HFF-Myc (cell line): ENCODE measurements at regions not wholly inside any gene's neighbourhood (a gene's known extent, or its start where the extent isn't known, plus 50 kb on each side); places are given as distances from the start of the nearest gene placed in this dataset.

Experiments used
- DNase-seq: peaks from one replicate; pipeline ENCODE4 v3.0.0-alpha.2; 2011; ENCODE audit warnings: low read depth; ENCODE audit errors: extremely low read depth
- H3K4me3 ChIP-seq: replicated peaks from 2 replicates; pipeline ENCODE4 v1.5.1; 2011; ENCODE audit warnings: low read depth, mild to moderate bottlenecking, control low read depth, low read length
- TF ChIP-seq, protein P1 (sequence below): IDR thresholded peaks from 2 replicates; pipeline ENCODE4 v1.5.1; 2012; ENCODE audit warnings: mild to moderate bottlenecking, low read depth, low read length, control low read depth; ENCODE audit errors: missing control alignments

GRCh38 chr6:170114187-170114945, 176.5 kb downstream of the DLL1 start:
- H3K4me3 ChIP-seq = no peak overlapping the region
- TF ChIP-seq, protein P1, sequence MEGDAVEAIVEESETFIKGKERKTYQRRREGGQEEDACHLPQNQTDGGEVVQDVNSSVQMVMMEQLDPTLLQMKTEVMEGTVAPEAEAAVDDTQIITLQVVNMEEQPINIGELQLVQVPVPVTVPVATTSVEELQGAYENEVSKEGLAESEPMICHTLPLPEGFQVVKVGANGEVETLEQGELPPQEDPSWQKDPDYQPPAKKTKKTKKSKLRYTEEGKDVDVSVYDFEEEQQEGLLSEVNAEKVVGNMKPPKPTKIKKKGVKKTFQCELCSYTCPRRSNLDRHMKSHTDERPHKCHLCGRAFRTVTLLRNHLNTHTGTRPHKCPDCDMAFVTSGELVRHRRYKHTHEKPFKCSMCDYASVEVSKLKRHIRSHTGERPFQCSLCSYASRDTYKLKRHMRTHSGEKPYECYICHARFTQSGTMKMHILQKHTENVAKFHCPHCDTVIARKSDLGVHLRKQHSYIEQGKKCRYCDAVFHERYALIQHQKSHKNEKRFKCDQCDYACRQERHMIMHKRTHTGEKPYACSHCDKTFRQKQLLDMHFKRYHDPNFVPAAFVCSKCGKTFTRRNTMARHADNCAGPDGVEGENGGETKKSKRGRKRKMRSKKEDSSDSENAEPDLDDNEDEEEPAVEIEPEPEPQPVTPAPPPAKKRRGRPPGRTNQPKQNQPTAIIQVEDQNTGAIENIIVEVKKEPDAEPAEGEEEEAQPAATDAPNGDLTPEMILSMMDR = no peak
- DNase-seq = no peak

- no peak for DNase-seq
- no peak overlapping the region for H3K4me3 ChIP-seq
- TF ChIP-seq, protein P1 = no peak
Observed at GRCh38 chr6:170113141-170113540, 177.7 kb downstream of the DLL1 start.

DNA sequence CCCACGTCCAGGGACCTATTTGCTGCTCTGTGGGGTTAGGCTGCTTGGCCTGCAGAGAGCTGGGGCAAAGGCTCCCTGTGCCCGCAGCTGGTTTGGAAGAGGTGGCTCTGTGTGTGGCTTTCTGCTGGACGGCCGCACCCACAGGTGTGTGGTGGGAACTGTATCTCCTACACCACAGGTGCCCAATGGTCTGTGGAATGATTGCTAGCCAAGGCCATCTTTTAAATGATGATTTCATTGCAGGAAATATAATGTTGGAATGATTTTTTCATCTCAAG, 178.4 kb downstream of the DLL1 start:
- no peak overlapping the region for H3K4me3 ChIP-seq
- TF ChIP-seq, protein P1 = no peak
- DNase-seq = no peak

GRCh38 chr6:170111816-170112582, 178.9 kb downstream of the DLL1 start:
- DNase-seq = no peak
- H3K4me3 ChIP-seq = no peak overlapping the region
- TF ChIP-seq, protein P1 = no peak

GRCh38 chr6:170111141-170111664, 179.7 kb downstream of the DLL1 start:
- no peak overlapping the region for H3K4me3 ChIP-seq
- TF ChIP-seq, protein P1 = no peak
- no peak for DNase-seq

DNA sequence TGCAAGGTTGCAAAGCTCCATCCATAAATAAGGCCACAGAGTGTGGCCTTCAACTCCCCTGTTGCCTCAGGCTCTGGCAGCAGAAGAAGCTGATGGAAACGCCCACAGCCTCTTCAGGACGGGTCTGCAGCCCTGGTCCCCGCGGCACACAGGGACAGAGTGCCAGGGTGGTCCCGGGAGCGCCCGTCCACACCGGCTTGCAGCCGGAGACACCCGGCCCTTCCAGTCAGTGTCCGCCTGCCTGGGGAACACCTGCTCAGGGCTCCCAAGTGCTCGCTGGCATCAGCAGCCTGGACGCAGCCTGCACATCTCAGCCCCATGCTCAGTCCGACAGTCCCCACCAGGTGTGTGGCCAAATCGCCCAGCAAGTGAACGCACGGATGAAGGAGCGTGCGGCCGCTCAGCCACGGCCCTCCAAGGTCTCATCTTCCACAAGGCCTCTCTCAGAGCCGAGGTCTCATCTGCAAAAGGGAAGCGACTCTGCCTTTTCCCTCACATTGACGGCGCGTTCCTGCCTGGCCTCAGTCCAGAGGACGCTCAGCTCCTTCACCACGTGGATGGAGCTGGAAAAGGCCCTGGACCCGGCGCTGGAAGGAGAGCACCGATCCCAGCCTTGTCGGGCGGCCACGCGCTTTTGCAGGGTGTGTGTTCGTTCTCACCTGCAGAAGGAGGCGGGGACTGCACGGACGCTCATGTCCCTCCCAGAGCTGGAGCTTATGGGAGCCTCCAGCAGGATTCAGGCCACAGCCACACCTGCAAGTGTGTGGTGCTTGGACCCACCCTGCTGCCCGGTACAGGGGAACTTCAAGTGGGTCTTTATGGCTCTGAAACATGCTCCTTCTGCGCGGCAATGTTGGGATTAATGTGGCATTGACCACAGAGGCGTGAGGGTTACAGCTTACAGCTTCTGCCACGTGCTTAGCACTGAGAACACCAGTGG, 180.4 kb downstream of the DLL1 start:
- TF ChIP-seq, protein P1 = no peak
- H3K4me3 ChIP-seq = no peak overlapping the region
- DNase-seq = no peak
